OCI-LY7 (cell line): ENCODE measurements at regions not wholly inside any gene's neighbourhood (a gene's known extent, or its start where the extent isn't known, plus 50 kb on each side); places are given as distances from the start of the nearest gene placed in this dataset.

Source experiments
- CTCF ChIP-seq: fragments of 200-600 bp; sonication (generic); conservative IDR thresholded peaks from 2 replicates; pipeline ENCODE4 v1.5.1; 2014; ENCODE audit warnings: mild to moderate bottlenecking, antibody characterized with exemption, low read length, moderate library complexity, mixed read lengths
- EZH2phosphoT487 ChIP-seq: fragments of 200-600 bp; sonication (generic); IDR thresholded peaks from 2 replicates; pipeline ENCODE4 v1.6.1; 2018; ENCODE audit warnings: low read depth, borderline replicate concordance, mild to moderate bottlenecking, mixed run types, antibody characterized with exemption, low read length, moderate library complexity, mixed read lengths

DNA sequence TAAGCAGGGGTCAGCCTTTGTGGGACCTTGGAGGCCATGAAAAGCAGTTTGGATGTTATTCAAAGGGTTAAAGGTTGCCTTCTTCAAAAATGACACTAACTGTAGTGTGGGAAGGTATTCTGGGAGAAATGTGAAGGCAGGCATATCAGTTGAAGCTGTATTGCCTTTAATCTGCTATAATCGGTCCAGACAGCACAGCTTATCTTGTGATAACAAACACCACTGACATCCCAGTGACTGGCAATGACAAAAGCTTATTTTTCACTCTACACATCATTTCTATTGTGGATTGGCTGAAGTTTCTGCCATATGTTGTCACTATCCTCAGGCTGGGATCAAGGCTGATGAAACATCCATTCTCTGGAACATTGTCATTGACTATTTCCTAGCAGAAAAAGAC is 1149.2 kb downstream of the GRM8 start:
- TF ChIP-seq CTCF (no peak), EZH2phosphoT487 (no peak)
